Osteoblast (primary cell): ENCODE measurements at regions not wholly inside any gene's neighbourhood (a gene's known extent, or its start where the extent isn't known, plus 50 kb on each side); places are given as distances from the start of the nearest gene placed in this dataset.
A peak's percentile ranks its signal among the peaks of the same experiment; 100 is the strongest.

Experiments
- DNase-seq: peaks from one replicate; pipeline ENCODE4 v3.0.0; 2011; ENCODE audit warnings: low spot score, mixed read lengths; ENCODE audit not compliant: insufficient read length; ENCODE audit errors: missing footprints
- H2AFZ ChIP-seq: 2 replicates; pipeline ENCODE4 v1.6.0; 2011; ENCODE audit warnings: mild to moderate bottlenecking, low read length
- H3K27ac ChIP-seq: 2 replicates; pipeline ENCODE4 v1.5.1; 2011; ENCODE audit warnings: mild to moderate bottlenecking, low read depth, low read length, moderate library complexity
- H3K27me3 ChIP-seq: 2 replicates; pipeline ENCODE4 v1.6.0; 2012; ENCODE audit warnings: mild to moderate bottlenecking, control low read depth, inconsistent platforms, low read length, moderate library complexity; ENCODE audit not compliant: insufficient read depth
- H3K36me3 ChIP-seq: 2 replicates; pipeline ENCODE4 v1.5.1; 2011; ENCODE audit warnings: mild to moderate bottlenecking, low read length, control low read depth, moderate library complexity; ENCODE audit not compliant: insufficient read depth
- H3K4me1 ChIP-seq: 2 replicates; pipeline ENCODE4 v1.5.1; 2011; ENCODE audit warnings: mild to moderate bottlenecking, low read length, control low read depth, moderate library complexity; ENCODE audit not compliant: insufficient read depth
- H3K4me2 ChIP-seq: 2 replicates; pipeline ENCODE4 v1.6.0; 2011; ENCODE audit warnings: mild to moderate bottlenecking, low read length; ENCODE audit not compliant: insufficient read depth
- H3K4me3 ChIP-seq: fragments of 200-600 bp; sonication (generic); 3 replicates; pipeline ENCODE4 v1.5.1; 2012; ENCODE audit warnings: mild to moderate bottlenecking, low read length, inconsistent platforms; ENCODE audit not compliant: insufficient read depth
- H3K79me2 ChIP-seq: 2 replicates; pipeline ENCODE4 v1.6.0; 2012; ENCODE audit warnings: mild to moderate bottlenecking, low read length, control low read depth, inconsistent platforms; ENCODE audit not compliant: insufficient read depth
- H3K9me3 ChIP-seq: 2 replicates; pipeline ENCODE4 v1.5.1; 2011; ENCODE audit warnings: low read depth, low read length, control low read depth
- H4K20me1 ChIP-seq: 2 replicates; pipeline ENCODE4 v1.6.0; 2012; ENCODE audit warnings: mild to moderate bottlenecking, low read length, control low read depth; ENCODE audit not compliant: insufficient read depth
- CTCF ChIP-seq: IDR thresholded peaks from 2 replicates; pipeline ENCODE4 v1.5.1; 2011; ENCODE audit warnings: mild to moderate bottlenecking, low read depth, low read length, moderate library complexity; ENCODE audit errors: extremely low read depth

DNA sequence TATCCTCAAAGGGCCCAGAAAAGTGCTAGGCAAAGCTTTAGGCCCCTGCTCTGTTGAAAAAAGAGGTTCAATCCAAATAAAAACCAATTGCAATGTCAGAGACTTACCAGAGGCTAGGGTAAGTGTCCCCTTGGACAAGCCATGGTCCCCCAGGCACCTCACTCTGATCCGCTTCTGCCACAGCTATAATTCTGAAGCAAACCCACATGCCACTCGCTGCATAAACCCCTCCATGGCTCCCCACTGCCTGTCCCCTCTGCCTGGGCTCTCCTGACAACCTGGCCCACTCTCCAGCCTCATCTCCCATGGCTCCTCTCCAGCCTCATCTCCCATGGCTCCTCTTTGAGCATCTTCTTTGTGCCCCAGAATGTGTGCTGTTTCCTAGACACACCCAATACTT lies 169.6 kb upstream of the TLE3 start:
- Histone ChIP-seq H3K27ac (no peak overlapping the region), H3K27me3 (no peaks in the 10 kb centered on the region), H3K79me2 (no peaks in the 10 kb centered on the region), H2AFZ (peak overlapping the region; percentile 0), H3K9me3 (no peaks in the 10 kb centered on the region), H3K4me3 (no peak overlapping the region), H3K4me2 (peak overlapping the region; percentile 14), H3K36me3 (no peaks in the 10 kb centered on the region), H3K4me1 (peaks cover 46% of the 10 kb centered on the region), H4K20me1 (no peaks in the 10 kb centered on the region)
- DNase-seq, result no peak
- TF ChIP-seq CTCF, result no peak

- no peak overlapping the region for H3K27ac ChIP-seq
- H3K36me3 ChIP-seq, result no peaks in the 10 kb centered on the region
- peak; percentile 96 for DNase-seq
- no peaks in the 10 kb centered on the region for H3K79me2 ChIP-seq
- no peaks in the 10 kb centered on the region for H4K20me1 ChIP-seq
- TF ChIP-seq CTCF, result no peak
- peaks cover 41% of the 10 kb centered on the region for H3K4me1 ChIP-seq
- no peaks in the 10 kb centered on the region for H3K27me3 ChIP-seq
- peak overlapping the region; percentile 1 for H3K4me3 ChIP-seq
- H2AFZ ChIP-seq, result peak overlapping the region; percentile 0
- H3K9me3 ChIP-seq, result no peaks in the 10 kb centered on the region
- H3K4me2 ChIP-seq, result peak overlapping the region; percentile 14
These were observed 168.8 kb upstream of the TLE3 start for GRCh38 chr15:70266412-70267121.

- H3K27ac ChIP-seq, result no peak overlapping the region
- no peaks in the 10 kb centered on the region for H3K36me3 ChIP-seq
- DNase-seq, result peak; percentile 55
- no peaks in the 10 kb centered on the region for H3K79me2 ChIP-seq
- H3K4me3 ChIP-seq, result no peak overlapping the region
- no peak for TF ChIP-seq CTCF
- H3K27me3 ChIP-seq, result no peaks in the 10 kb centered on the region
- H3K9me3 ChIP-seq, result no peaks in the 10 kb centered on the region
- no peaks in the 10 kb centered on the region for H4K20me1 ChIP-seq
- peaks cover 36% of the 10 kb centered on the region for H3K4me1 ChIP-seq
- no peak overlapping the region for H3K4me2 ChIP-seq
- no peak overlapping the region for H2AFZ ChIP-seq
These were observed 168.3 kb upstream of the TLE3 start for GRCh38 chr15:70265986-70266385.

DNA sequence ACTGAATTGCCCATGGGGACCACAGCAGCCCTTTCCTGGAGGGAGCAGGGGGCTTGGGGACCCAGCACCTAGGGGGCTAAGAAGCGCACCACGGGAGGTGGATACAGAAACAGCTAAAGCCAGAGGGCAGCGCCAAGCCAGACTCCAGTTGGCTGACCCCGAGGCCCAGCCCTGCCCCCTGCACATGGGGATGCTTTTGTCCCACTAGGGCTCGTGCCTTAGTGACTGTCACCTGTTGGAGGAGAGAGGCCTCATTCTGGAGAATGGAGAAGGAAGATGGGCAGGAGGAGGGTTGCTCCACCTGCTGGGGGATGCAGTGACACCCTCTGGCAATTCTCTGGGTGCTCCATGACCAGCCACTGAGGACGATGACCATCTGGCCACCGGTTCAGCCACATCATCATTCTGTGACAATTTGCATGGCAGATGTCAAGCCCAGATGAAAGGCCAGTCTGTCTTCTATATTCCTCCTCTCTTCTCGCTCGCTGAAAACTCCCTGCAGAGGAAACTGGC lies 167.8 kb upstream of the TLE3 start:
- Histone ChIP-seq H3K27ac (no peak overlapping the region), H3K36me3 (no peaks in the 10 kb centered on the region), H4K20me1 (no peaks in the 10 kb centered on the region), H3K79me2 (no peaks in the 10 kb centered on the region), H3K9me3 (no peaks in the 10 kb centered on the region), H3K4me1 (peaks cover 31% of the 10 kb centered on the region), H3K4me3 (no peak overlapping the region), H2AFZ (no peak overlapping the region), H3K27me3 (no peaks in the 10 kb centered on the region), H3K4me2 (no peak overlapping the region)
- no peak for TF ChIP-seq CTCF
- peak; percentile 14 for DNase-seq
